Common myeloid progenitor, CD34-positive (primary cell): ENCODE measurements at regions not wholly inside any gene's neighbourhood (a gene's known extent, or its start where the extent isn't known, plus 50 kb on each side); places are given as distances from the start of the nearest gene placed in this dataset.

Source experiments
- CTCF ChIA-PET: fragments of 350-600 bp; sonication (Branson Sonifier 250); formaldehyde crosslinking; loops from one replicate; lab custom pipeline; 2021; ENCODE audit warnings: antibody characterized with exemption; lab: Charles Lee
- POLR2A ChIA-PET: fragments of 350-600 bp; sonication (Branson Sonifier 250); formaldehyde crosslinking; loops from one replicate; lab custom pipeline; 2021; ENCODE audit warnings: antibody characterized with exemption; lab: Charles Lee
- DNase-seq, 3 donors: peaks; one replicate each; pipeline versions ENCODE4 v3.0.0 to v3.0.0-alpha.2; 2013
- H3K27ac ChIP-seq, 2 experiments: 1 replicate in 1 of 2; 2 replicates in 1 of 2; pipeline ENCODE4 v1.7.0; 2013; ENCODE audit warnings: inconsistent platforms in 2 of 2, low read length in 2 of 2, mild to moderate bottlenecking in 2 of 2, low read depth in 1 of 2, moderate library complexity in 1 of 2; ENCODE audit not compliant: severe bottlenecking in 2 of 2, insufficient read depth in 1 of 2, poor library complexity in 1 of 2
- H3K27me3 ChIP-seq, 5 experiments: replicated peaks in 2 of 5; 1 replicate in 3 of 5; 2 replicates in 2 of 5; pipeline versions ENCODE4 v1.6.1 to v1.7.0; 2013; ENCODE audit warnings: low read length in 4 of 5, mild to moderate bottlenecking in 2 of 5, moderate library complexity in 2 of 5, inconsistent platforms in 1 of 5; ENCODE audit not compliant: insufficient read depth in 5 of 5, control insufficient read depth in 4 of 5
- H3K36me3 ChIP-seq, 4 experiments: 1 replicate in 2 of 4; 2 replicates in 2 of 4; pipeline versions ENCODE4 v1.6.1 to v1.7.0; 2013; ENCODE audit warnings: low read length in 3 of 4, control low read depth in 1 of 4, mild to moderate bottlenecking in 1 of 4; ENCODE audit not compliant: control insufficient read depth in 4 of 4, insufficient read depth in 4 of 4
- H3K4me1 ChIP-seq, 4 experiments: 1 replicate in 3 of 4; 2 replicates in 1 of 4; pipeline versions ENCODE4 v1.6.1 to v1.7.1; 2013; ENCODE audit warnings: low read length in 3 of 4, mild to moderate bottlenecking in 3 of 4, control low read depth in 1 of 4, inconsistent platforms in 1 of 4, moderate library complexity in 1 of 4; ENCODE audit not compliant: control insufficient read depth in 4 of 4, insufficient read depth in 4 of 4; ENCODE audit errors: control extremely low read depth in 1 of 4
- H3K4me3 ChIP-seq, 7 experiments: 1 replicate in 4 of 7; 2 replicates in 3 of 7; pipeline versions ENCODE4 v1.5.1 to v1.7.0; 2013; ENCODE audit warnings: mild to moderate bottlenecking in 7 of 7, low read length in 6 of 7, moderate library complexity in 6 of 7, inconsistent platforms in 2 of 7, low read depth in 2 of 7, control low read depth in 1 of 7; ENCODE audit not compliant: insufficient read depth in 4 of 7, control insufficient read depth in 1 of 7; ENCODE audit errors: extremely low read depth in 1 of 7
- H3K9me3 ChIP-seq, 5 experiments: 1 replicate in 4 of 5; 2 replicates in 1 of 5; pipeline versions ENCODE4 v1.6.1 to v1.7.1; 2013; ENCODE audit warnings: low read length in 4 of 5, mild to moderate bottlenecking in 2 of 5, inconsistent platforms in 1 of 5, low read depth in 1 of 5, moderate library complexity in 1 of 5; ENCODE audit not compliant: control insufficient read depth in 4 of 5, insufficient read depth in 2 of 5; ENCODE audit errors: control extremely low read depth in 1 of 5
- WGBS: methylation state at CpG from one replicate; pipeline ENCODE4 v1.1.5; 2013; ENCODE audit not compliant: insufficient coverage; 5-methylcytosine and 5-hydroxymethylcytosine counted together

GRCh38 chr6:6906570-6907213, 201.1 kb upstream of the RREB1 start:
- Histone ChIP-seq H3K9me3 (no peaks in the 10 kb centered on the region), H3K27ac (no peak overlapping the region), H3K4me3 (no peak overlapping the region), H3K27me3 (no peaks in the 10 kb centered on the region), H3K4me1 (peaks cover 0 to 7% (median 2%) of the 10 kb centered on the region in 4 experiments), H3K36me3 (no peaks in the 10 kb centered on the region)
- WGBS, result 100% methylated on average over 2 of the region's 5 CpGs
- POLR2A ChIA-PET, result no interaction called here
- no peak for DNase-seq
- CTCF ChIA-PET, result interaction anchor here (0.8 kb wide), 1 partner anchor 72 kb away, joined by 5 read pairs; no protein-coding TSS in a partner anchor

GRCh38 chr6:6907286-6907685, 200.5 kb upstream of the RREB1 start:
- peaks cover 0 to 10% (median 2%) of the 10 kb centered on the region in 4 experiments for H3K4me1 ChIP-seq
- POLR2A ChIA-PET, result no interaction called here
- no peaks in the 10 kb centered on the region for H3K36me3 ChIP-seq
- H3K27ac ChIP-seq, result no peak overlapping the region
- H3K27me3 ChIP-seq, result no peaks in the 10 kb centered on the region
- CTCF ChIA-PET, result no interaction called here
- H3K4me3 ChIP-seq, result no peak overlapping the region
- no peak for DNase-seq
- no peaks in the 10 kb centered on the region for H3K9me3 ChIP-seq
- 100% methylated on average over 4 of the region's 4 CpGs for WGBS

- POLR2A ChIA-PET, result interaction anchor here (0.5 kb wide), 1 partner anchor 85 kb away, joined by 3 read pairs; no protein-coding TSS in a partner anchor
- Histone ChIP-seq H3K27ac (no peak overlapping the region), H3K4me3 (no peak overlapping the region), H3K27me3 (no peaks in the 10 kb centered on the region), H3K9me3 (no peaks in the 10 kb centered on the region), H3K4me1 (peaks cover 0 to 18% (median 3%) of the 10 kb centered on the region in 4 experiments), H3K36me3 (no peaks in the 10 kb centered on the region)
- WGBS, result no CpG with 5 or more reads among the region's 1 CpG
- DNase-seq, result no peak
- CTCF ChIA-PET, result interaction anchor here (0.6 to 1.0 kb wide), 2 partner anchors 140 to 231 kb away, joined by 3 read pairs; no protein-coding TSS in a partner anchor
Observed at GRCh38 chr6:6908121-6908520, 199.6 kb upstream of the RREB1 start.

GRCh38 chr6:6909111-6909510, 198.7 kb upstream of the RREB1 start:
- Histone ChIP-seq H3K27ac (no peak overlapping the region), H3K4me1 (peaks cover 0 to 22% (median 3%) of the 10 kb centered on the region in 4 experiments), H3K27me3 (no peaks in the 10 kb centered on the region), H3K9me3 (no peaks in the 10 kb centered on the region), H3K36me3 (no peaks in the 10 kb centered on the region), H3K4me3 (no peak overlapping the region)
- no peak for DNase-seq
- 83% methylated on average over 7 of the region's 9 CpGs for WGBS
- ChIA-PET POLR2A (no interaction called here), CTCF (interaction anchor here (0.6 kb wide), 1 partner anchor 59 kb away, joined by 3 read pairs; no protein-coding TSS in a partner anchor)

GRCh38 chr6:6910734-6911295, 196.9 kb upstream of the RREB1 start:
- POLR2A ChIA-PET, result interaction anchor here (0.6 kb wide), 1 partner anchor 1199 kb away, joined by 3 read pairs; no protein-coding TSS in a partner anchor
- CTCF ChIA-PET, result no interaction called here
- Histone ChIP-seq H3K27me3 (no peaks in the 10 kb centered on the region), H3K9me3 (no peaks in the 10 kb centered on the region), H3K27ac (no peak overlapping the region), H3K4me3 (no peak overlapping the region), H3K36me3 (no peaks in the 10 kb centered on the region), H3K4me1 (peaks cover under 1 to 32% (median 5%) of the 10 kb centered on the region in 4 experiments)
- 98% methylated on average over 4 of the region's 6 CpGs for WGBS
- DNase-seq, result no peak

GRCh38 chr6:6911391-6911790, 196.4 kb upstream of the RREB1 start:
- DNase-seq, result no peak
- WGBS, result 94% methylated on average over 5 of the region's 5 CpGs
- peaks cover 1 to 38% (median 10%) of the 10 kb centered on the region in 4 experiments for H3K4me1 ChIP-seq
- H3K4me3 ChIP-seq, result no peak overlapping the region
- H3K36me3 ChIP-seq, result no peaks in the 10 kb centered on the region
- ChIA-PET POLR2A (no interaction called here), CTCF (interaction anchor here (0.6 kb wide), 1 partner anchor 125 kb away, joined by 3 read pairs; no protein-coding TSS in a partner anchor)
- H3K9me3 ChIP-seq, result no peaks in the 10 kb centered on the region
- H3K27ac ChIP-seq, result no peak overlapping the region
- no peaks in the 10 kb centered on the region for H3K27me3 ChIP-seq
